SK-N-SH (cell line): ENCODE measurements at regions not wholly inside any gene's neighbourhood (a gene's known extent, or its start where the extent isn't known, plus 50 kb on each side); places are given as distances from the start of the nearest gene placed in this dataset.

ENCODE experiments used
- CTCF ChIA-PET: fragments of 300-600, 350-600 bp; formaldehyde crosslinking; extraction: SDS; loops from one replicate; lab custom pipeline; 2021; lab: Yijun Ruan, JAX
- POLR2A ChIA-PET: fragments of 350-600 bp; sonication (Branson Sonifier 250); formaldehyde crosslinking; extraction: SDS; loops from one replicate; lab custom pipeline; 2020; ENCODE audit warnings: antibody characterized with exemption, inconsistent platforms; lab: Yijun Ruan, JAX
- DNase-seq: peaks from one replicate; pipeline ENCODE4 v3.0.0; 2012
- H2AFZ ChIP-seq: fragments of 200-600 bp; sonication (generic); 2 replicates; pipeline ENCODE4 v1.8.1; 2016; ENCODE audit warnings: antibody characterized with exemption, mild to moderate bottlenecking, low read depth
- H3F3A ChIP-seq: fragments of 200-600 bp; sonication (generic); replicated peaks from 2 replicates; pipeline ENCODE3; 2016; ENCODE audit warnings: antibody characterized with exemption, mild to moderate bottlenecking; ENCODE audit not compliant: insufficient read depth
- H3K27ac ChIP-seq, 2 experiments: fragments of 200-500 bp in 1 of 2; fragments of 200-600 bp in 1 of 2; sonication (Bioruptor generic) in 1 of 2; sonication (generic), shearing (Covaris generic) in 1 of 2; 2 replicates each; pipeline versions ENCODE4 v1.5.1 to v1.6.1; 2014 to 2016; ENCODE audit warnings: low read depth in 2 of 2, inconsistent platforms in 1 of 2, low read length in 1 of 2, mild to moderate bottlenecking in 1 of 2, mixed read lengths in 1 of 2
- H3K27me3 ChIP-seq: fragments of 200-600 bp; sonication (generic), shearing (Covaris generic); 2 replicates; pipeline ENCODE4 v1.6.1; 2016; ENCODE audit warnings: mixed run types; ENCODE audit not compliant: insufficient read depth
- H3K36me3 ChIP-seq, 2 experiments: fragments of 200-500 bp in 1 of 2; fragments of 200-600 bp in 1 of 2; sonication (Bioruptor generic) in 1 of 2; sonication (generic) in 1 of 2; replicated peaks in 1 of 2; 2 replicates each; pipeline versions ENCODE3 to v1.5.1; 2014 to 2016; ENCODE audit warnings: low read length in 1 of 2, mild to moderate bottlenecking in 1 of 2; ENCODE audit not compliant: insufficient read depth in 2 of 2, control insufficient read depth in 1 of 2
- H3K4me1 ChIP-seq, 2 experiments: fragments of 200-500 bp in 1 of 2; fragments of 200-600 bp in 1 of 2; sonication (Bioruptor generic) in 1 of 2; sonication (generic), shearing (Covaris generic) in 1 of 2; 2 replicates each; pipeline versions ENCODE4 v1.5.1 to v1.6.1; 2014 to 2016; ENCODE audit warnings: low read depth in 1 of 2, low read length in 1 of 2, mixed run types in 1 of 2; ENCODE audit not compliant: insufficient read depth in 2 of 2, control insufficient read depth in 1 of 2
- H3K4me2 ChIP-seq: fragments of 200-600 bp; sonication (generic), shearing (Covaris generic); 2 replicates; pipeline ENCODE4 v1.6.1; 2017; ENCODE audit warnings: mixed run types
- H3K4me3 ChIP-seq, 2 experiments: fragments of 200-500 bp in 1 of 2; fragments of 200-600 bp in 1 of 2; sonication (Bioruptor generic) in 1 of 2; sonication (generic), shearing (Covaris generic) in 1 of 2; 2 replicates each; pipeline versions ENCODE4 v1.5.1 to v1.8.1; 2014 to 2016; ENCODE audit warnings: low read depth in 2 of 2, inconsistent platforms in 1 of 2, low read length in 1 of 2, mild to moderate bottlenecking in 1 of 2, mixed read lengths in 1 of 2, moderate library complexity in 1 of 2
- H3K79me2 ChIP-seq: fragments of 200-600 bp; sonication (generic); 2 replicates; pipeline ENCODE4 v1.8.1; 2017; ENCODE audit warnings: mild to moderate bottlenecking; ENCODE audit not compliant: insufficient read depth
- H3K9ac ChIP-seq: fragments of 200-600 bp; sonication (generic); 2 replicates; pipeline ENCODE4 v1.6.1; 2017; ENCODE audit warnings: mixed run types
- H3K9me2 ChIP-seq: fragments of 200-600 bp; sonication (generic); 2 replicates; pipeline ENCODE4 v1.6.1; 2017; ENCODE audit warnings: mixed run types
- H3K9me3 ChIP-seq: fragments of 200-600 bp; sonication (generic); 2 replicates; pipeline ENCODE4 v1.6.1; 2017; ENCODE audit warnings: mixed run types, mild to moderate bottlenecking, moderate library complexity
- H4K20me1 ChIP-seq: fragments of 200-600 bp; sonication (generic); 2 replicates; pipeline ENCODE4 v1.6.1; 2017; ENCODE audit warnings: mild to moderate bottlenecking, mixed run types; ENCODE audit not compliant: insufficient read depth
- CHD2 ChIP-seq: fragments of 150-350 bp; IDR thresholded peaks from 2 replicates; pipeline ENCODE4 v1.6.1; 2018; ENCODE audit warnings: low read length; ENCODE audit not compliant: partially characterized antibody
- ELF1 ChIP-seq: IDR thresholded peaks from 2 replicates; pipeline ENCODE4 v1.4.0; 2012
- EP300 ChIP-seq, 2 experiments: IDR thresholded peaks; 2 replicates each; pipeline versions ENCODE4 v1.4.0 to v1.6.1; 2012; ENCODE audit warnings: borderline replicate concordance in 1 of 2, low read depth in 1 of 2, low read length in 1 of 2
- EZH2phosphoT487 ChIP-seq: fragments of 200-600 bp; sonication (generic); IDR thresholded peaks from 2 replicates; pipeline ENCODE4 v1.6.1; 2017; ENCODE audit warnings: low read depth, mixed run types, mild to moderate bottlenecking, antibody characterized with exemption, moderate library complexity, borderline replicate concordance
- FOXJ3 ChIP-seq: sonication (generic); formaldehyde crosslinking; IDR thresholded peaks from 2 replicates; pipeline ENCODE4 v1.5.1; 2020; ENCODE audit warnings: mild to moderate bottlenecking, missing genetic modification reagents
- FOXM1 ChIP-seq: IDR thresholded peaks from 2 replicates; pipeline ENCODE4 v1.4.0; 2012; ENCODE audit warnings: low read depth, mild to moderate bottlenecking
- GABPA ChIP-seq: IDR thresholded peaks from 2 replicates; pipeline ENCODE4 v1.4.0; 2012; ENCODE audit warnings: low read depth, mild to moderate bottlenecking
- MXI1 ChIP-seq: IDR thresholded peaks from 2 replicates; pipeline ENCODE4 v1.6.1; 2012; ENCODE audit warnings: mild to moderate bottlenecking, low read depth, low read length, improper control_type of control experiment
- NFIC ChIP-seq: IDR thresholded peaks from 2 replicates; pipeline ENCODE4 v1.4.0; 2012; ENCODE audit warnings: borderline replicate concordance
- RAD21 ChIP-seq: IDR thresholded peaks from 2 replicates; pipeline ENCODE4 v1.6.1; 2012; ENCODE audit warnings: mild to moderate bottlenecking, low read length
- RCOR1 ChIP-seq: fragments of 150-350 bp; IDR thresholded peaks from 2 replicates; pipeline ENCODE4 v1.6.1; 2017; ENCODE audit warnings: antibody characterized with exemption, low read length
- REST ChIP-seq: IDR thresholded peaks from 2 replicates; pipeline ENCODE4 v1.6.1; 2012; ENCODE audit warnings: mild to moderate bottlenecking, low read depth, low read length, moderate library complexity
- RFX5 ChIP-seq: IDR thresholded peaks from 2 replicates; pipeline ENCODE4 v1.6.1; 2012; ENCODE audit warnings: mild to moderate bottlenecking, improper control_type of control experiment, low read length
- TAF1 ChIP-seq: IDR thresholded peaks from 2 replicates; pipeline ENCODE4 v1.6.1; 2012; ENCODE audit warnings: low read depth, mild to moderate bottlenecking, low read length, moderate library complexity, borderline replicate concordance
- TEAD4 ChIP-seq: IDR thresholded peaks from 2 replicates; pipeline ENCODE4 v1.4.0; 2012; ENCODE audit warnings: mild to moderate bottlenecking, borderline replicate concordance; ENCODE audit not compliant: insufficient read depth
- YY1 ChIP-seq: IDR thresholded peaks from 2 replicates; pipeline ENCODE4 v1.4.0; 2012; ENCODE audit warnings: low read depth, mild to moderate bottlenecking
- WGBS: methylation state at CpG from one replicate; pipeline ENCODE4 v1.1.6; 2017; ENCODE audit warnings: low lambda C conversion rate; 5-methylcytosine and 5-hydroxymethylcytosine counted together
- TF ChIP-seq, protein P1 (sequence below): IDR thresholded peaks from 2 replicates; pipeline ENCODE4; 2012
- TF ChIP-seq, protein P2 (sequence below): IDR thresholded peaks from 2 replicates; pipeline ENCODE4 v1.4.0; 2012; ENCODE audit warnings: low read depth

GRCh38 chr12:72889791-72890190 is 617.6 kb downstream of the TRHDE start (continued):
- no peak for TF ChIP-seq EP300 (IDR thresholded peaks at IDR 0.05; ENCODE audit: borderline replicate concordance in 1 of 2, low read depth in 1 of 2, low read length in 1 of 2)
- TF ChIP-seq FOXJ3: no peak
- TF ChIP-seq NFIC: no peak
- TF ChIP-seq YY1: no peak
- TF ChIP-seq TEAD4: no peak
- no peak for TF ChIP-seq RFX5
- TF ChIP-seq MXI1: no peak

- Histone ChIP-seq H3K79me2 (no peaks in the 10 kb centered on the region), H3K9me2 (no peaks in the 10 kb centered on the region; the same call in 1 of the 2 replicates), H3F3A (no peaks in the 10 kb centered on the region), H3K9me3 (no peaks in the 10 kb centered on the region; the same call in 1 of the 2 replicates), H3K27ac (no peak overlapping the region), H3K9ac (no peak overlapping the region), H4K20me1 (no peaks in the 10 kb centered on the region), H2AFZ (no peak overlapping the region), H3K36me3 (no peaks in the 10 kb centered on the region), H3K4me2 (no peak overlapping the region), H3K27me3 (no peaks in the 10 kb centered on the region), H3K4me3 (no peak overlapping the region), H3K4me1 (no peaks in the 10 kb centered on the region)
- ChIA-PET POLR2A (no interaction called here), CTCF (no interaction called here)
- 4% methylated on average over 1 of the region's 1 CpG for WGBS
- no peak for TF ChIP-seq RAD21
- no peak for TF ChIP-seq EZH2phosphoT487
- TF ChIP-seq TAF1: no peak
- TF ChIP-seq, protein P1, sequence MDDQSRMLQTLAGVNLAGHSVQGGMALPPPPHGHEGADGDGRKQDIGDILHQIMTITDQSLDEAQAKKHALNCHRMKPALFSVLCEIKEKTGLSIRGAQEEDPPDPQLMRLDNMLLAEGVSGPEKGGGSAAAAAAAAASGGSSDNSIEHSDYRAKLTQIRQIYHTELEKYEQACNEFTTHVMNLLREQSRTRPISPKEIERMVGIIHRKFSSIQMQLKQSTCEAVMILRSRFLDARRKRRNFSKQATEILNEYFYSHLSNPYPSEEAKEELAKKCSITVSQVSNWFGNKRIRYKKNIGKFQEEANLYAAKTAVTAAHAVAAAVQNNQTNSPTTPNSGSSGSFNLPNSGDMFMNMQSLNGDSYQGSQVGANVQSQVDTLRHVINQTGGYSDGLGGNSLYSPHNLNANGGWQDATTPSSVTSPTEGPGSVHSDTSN: no peak
- TF ChIP-seq REST: no peak
- no peak for DNase-seq
These were observed 629.5 kb downstream of the TRHDE start for GRCh38 chr12:72901685-72902084.

- WGBS: 60% methylated on average over 2 of the region's 2 CpGs
- Histone ChIP-seq H3K9ac (no peak overlapping the region), H3K4me1 (no peaks in the 10 kb centered on the region), H3K9me3 (no peaks in the 10 kb centered on the region), H4K20me1 (no peaks in the 10 kb centered on the region), H3F3A (no peaks in the 10 kb centered on the region), H3K4me2 (no peak overlapping the region), H3K4me3 (no peak overlapping the region), H3K27me3 (no peaks in the 10 kb centered on the region), H3K79me2 (no peaks in the 10 kb centered on the region), H2AFZ (no peak overlapping the region), H3K9me2 (no peaks in the 10 kb centered on the region), H3K27ac (no peak overlapping the region), H3K36me3 (no peaks in the 10 kb centered on the region)
- CTCF ChIA-PET: no interaction called here
- no peak for TF ChIP-seq NFIC
- TF ChIP-seq GABPA: no peak
- TF ChIP-seq EP300 (IDR thresholded peaks at IDR 0.05; ENCODE audit: borderline replicate concordance in 1 of 2, low read depth in 1 of 2, low read length in 1 of 2): no peak
- TF ChIP-seq CHD2: no peak
- TF ChIP-seq ELF1: no peak
- no peak for TF ChIP-seq RCOR1
- TF ChIP-seq, protein P2, sequence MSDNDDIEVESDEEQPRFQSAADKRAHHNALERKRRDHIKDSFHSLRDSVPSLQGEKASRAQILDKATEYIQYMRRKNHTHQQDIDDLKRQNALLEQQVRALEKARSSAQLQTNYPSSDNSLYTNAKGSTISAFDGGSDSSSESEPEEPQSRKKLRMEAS: no peak
- no peak for TF ChIP-seq FOXM1
- TF ChIP-seq REST: no peak
- no peak for TF ChIP-seq YY1
- POLR2A ChIA-PET: no interaction called here
- DNase-seq: no peak
These were observed 653.5 kb downstream of the TRHDE start for GRCh38 chr12:72925716-72926115.
